Peyer's patch (tissue), 4 donors: ENCODE measurements at regions not wholly inside any gene's neighbourhood (a gene's known extent, or its start where the extent isn't known, plus 50 kb on each side); places are given as distances from the start of the nearest gene placed in this dataset.

ENCODE experiments used
- CTCF ChIP-seq, 6 experiments: fragments of 450-650 bp in 4 of 6; fragments of 200-600 bp in 2 of 6; sonication (generic) in 1 of 6; IDR thresholded peaks; one replicate each; pipeline ENCODE4 v1.5.1; 2017 to 2019; ENCODE audit warnings: antibody characterized with exemption in 6 of 6, mild to moderate bottlenecking in 3 of 6, moderate library complexity in 1 of 6
- POLR2A ChIP-seq, 2 donors: fragments of 450-650 bp; IDR thresholded peaks; one replicate each; pipeline ENCODE4 v1.5.1; 2017; ENCODE audit warnings: antibody characterized with exemption in 2 of 2, mild to moderate bottlenecking in 2 of 2, moderate library complexity in 2 of 2

- no peak for TF ChIP-seq CTCF (IDR thresholded peaks at IDR 0.05)
- TF ChIP-seq POLR2A (IDR thresholded peaks at IDR 0.05): no peak
Measured at GRCh38 chr9:22232971-22233370, 213.7 kb upstream of the DMRTA1 start.
